Omental fat pad (tissue), 3 donors: ENCODE measurements at regions not wholly inside any gene's neighbourhood (a gene's known extent, or its start where the extent isn't known, plus 50 kb on each side); places are given as distances from the start of the nearest gene placed in this dataset.

Source experiments
- ATAC-seq: fragments of 150-250 bp; one replicate; pipeline ENCODE4 v1.9.1; 2016; ENCODE audit warnings: mild to moderate bottlenecking, moderate library complexity; ENCODE audit not compliant: low FRiP score
- DNase-seq: peaks from one replicate; pipeline ENCODE4 v3.0.0-alpha.2; 2019; ENCODE audit warnings: low spot score
- CTCF ChIP-seq, 3 donors: fragments of 450-650 bp; IDR thresholded peaks; one replicate each; pipeline ENCODE4 v1.5.1; 2016 to 2017; ENCODE audit warnings: antibody characterized with exemption in 3 of 3, mild to moderate bottlenecking in 3 of 3, moderate library complexity in 2 of 3

GRCh38 chr9:82342046-82342445 is 353.5 kb downstream of the SPATA31D1 start:
- no peak for TF ChIP-seq CTCF (IDR thresholded peaks at IDR 0.05)
- ATAC-seq (no peak), DNase-seq (no peak)

GRCh38 chr9:82346040-82346439 is 357.5 kb downstream of the SPATA31D1 start:
- no peak for TF ChIP-seq CTCF (IDR thresholded peaks at IDR 0.05)
- ATAC-seq, result no peak
- DNase-seq, result no peak

- no peak for DNase-seq
- no peak for TF ChIP-seq CTCF (IDR thresholded peaks at IDR 0.05)
- no peak for ATAC-seq
Measured at GRCh38 chr9:82353631-82354278, 365.2 kb downstream of the SPATA31D1 start.

GRCh38 chr9:82354279-82354659 is 365.7 kb downstream of the SPATA31D1 start:
- no peak for DNase-seq
- no peak for TF ChIP-seq CTCF (IDR thresholded peaks at IDR 0.05)
- no peak for ATAC-seq

- no peak for DNase-seq
- no peak for ATAC-seq
- TF ChIP-seq CTCF (IDR thresholded peaks at IDR 0.05), result no peak
Measured at GRCh38 chr9:82356131-82356530, 367.6 kb downstream of the SPATA31D1 start.

GRCh38 chr9:82356871-82357270 is 368.3 kb downstream of the SPATA31D1 start:
- ATAC-seq (no peak), DNase-seq (no peak)
- no peak for TF ChIP-seq CTCF (IDR thresholded peaks at IDR 0.05)

- no peak for TF ChIP-seq CTCF (IDR thresholded peaks at IDR 0.05)
- ATAC-seq (no peak), DNase-seq (no peak)
Measured at GRCh38 chr9:82363198-82363597, 374.6 kb downstream of the SPATA31D1 start.
